DOHH2 (cell line): ENCODE measurements at regions not wholly inside any gene's neighbourhood (a gene's known extent, or its start where the extent isn't known, plus 50 kb on each side); places are given as distances from the start of the nearest gene placed in this dataset.

Source experiments
- CTCF ChIP-seq: fragments of 200-600 bp; sonication (generic); IDR thresholded peaks from one replicate; pipeline ENCODE4 v1.5.1; 2014; ENCODE audit warnings: antibody characterized with exemption, mild to moderate bottlenecking, low read depth, low read length; ENCODE audit not compliant: poor library complexity, severe bottlenecking
- EZH2phosphoT487 ChIP-seq: fragments of 200-600 bp; sonication (generic); IDR thresholded peaks from 2 replicates; pipeline ENCODE4 v1.6.1; 2017; ENCODE audit warnings: borderline replicate concordance, mild to moderate bottlenecking, antibody characterized with exemption, low read length, moderate library complexity, mixed read lengths

- TF ChIP-seq CTCF: no peak
- TF ChIP-seq EZH2phosphoT487: no peak
These were observed 314.3 kb upstream of the ZMIZ1 start for GRCh38 chr10:78754269-78755062.
